ENCODE measurements at regions not wholly inside any gene's neighbourhood (a gene's known extent, or its start where the extent isn't known, plus 50 kb on each side); places are given as distances from the start of the nearest gene placed in this dataset.

- FAIRE-seq: no peak
- intact Hi-C loops (cut with DNase I): no loop called here
- H3K36me3 ChIP-seq (ENCODE audit: control insufficient read depth in 2 of 3, insufficient read depth in 3 of 3, low read length in 3 of 3): no peaks in the 10 kb centered on the region
- TF ChIP-seq, protein P1, sequence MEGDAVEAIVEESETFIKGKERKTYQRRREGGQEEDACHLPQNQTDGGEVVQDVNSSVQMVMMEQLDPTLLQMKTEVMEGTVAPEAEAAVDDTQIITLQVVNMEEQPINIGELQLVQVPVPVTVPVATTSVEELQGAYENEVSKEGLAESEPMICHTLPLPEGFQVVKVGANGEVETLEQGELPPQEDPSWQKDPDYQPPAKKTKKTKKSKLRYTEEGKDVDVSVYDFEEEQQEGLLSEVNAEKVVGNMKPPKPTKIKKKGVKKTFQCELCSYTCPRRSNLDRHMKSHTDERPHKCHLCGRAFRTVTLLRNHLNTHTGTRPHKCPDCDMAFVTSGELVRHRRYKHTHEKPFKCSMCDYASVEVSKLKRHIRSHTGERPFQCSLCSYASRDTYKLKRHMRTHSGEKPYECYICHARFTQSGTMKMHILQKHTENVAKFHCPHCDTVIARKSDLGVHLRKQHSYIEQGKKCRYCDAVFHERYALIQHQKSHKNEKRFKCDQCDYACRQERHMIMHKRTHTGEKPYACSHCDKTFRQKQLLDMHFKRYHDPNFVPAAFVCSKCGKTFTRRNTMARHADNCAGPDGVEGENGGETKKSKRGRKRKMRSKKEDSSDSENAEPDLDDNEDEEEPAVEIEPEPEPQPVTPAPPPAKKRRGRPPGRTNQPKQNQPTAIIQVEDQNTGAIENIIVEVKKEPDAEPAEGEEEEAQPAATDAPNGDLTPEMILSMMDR (IDR thresholded peaks at IDR 0.05; ENCODE audit: borderline replicate concordance, extremely low read depth, insufficient read depth): no peak
- DNase-seq: peak in 1 of 5 donors; percentile 17
- H3K9ac ChIP-seq (ENCODE audit: low read length in 3 of 3): no peak overlapping the region
- H3K4me1 ChIP-seq (ENCODE audit: control insufficient read depth in 2 of 3, insufficient read depth in 2 of 3, low read depth in 1 of 3, low read length in 3 of 3): no peaks in the 10 kb centered on the region
- no peak overlapping the region for H3K27ac ChIP-seq (ENCODE audit: low read depth in 2 of 2, low read length in 2 of 2)
- no peaks in the 10 kb centered on the region for H3K27me3 ChIP-seq (ENCODE audit: control insufficient read depth, insufficient read depth, low read length)
- no peaks in the 10 kb centered on the region for H3K9me3 ChIP-seq (ENCODE audit: control insufficient read depth in 2 of 3, insufficient read depth in 1 of 3, low read length in 3 of 3)
- H3K4me3 ChIP-seq (ENCODE audit: low read length in 3 of 3): no peak overlapping the region
These were observed 187.8 kb downstream of the ZNF516 start for GRCh38 chr18:76307293-76307690.

GRCh38 chr18:76306685-76307292 is 188.3 kb downstream of the ZNF516 start:
- intact Hi-C loops (cut with DNase I): no loop called here
- no peaks in the 10 kb centered on the region for H3K4me1 ChIP-seq (ENCODE audit: control insufficient read depth in 2 of 3, insufficient read depth in 2 of 3, low read depth in 1 of 3, low read length in 3 of 3)
- H3K4me3 ChIP-seq (ENCODE audit: low read length in 3 of 3): no peak overlapping the region
- no peaks in the 10 kb centered on the region for H3K9me3 ChIP-seq (ENCODE audit: control insufficient read depth in 2 of 3, insufficient read depth in 1 of 3, low read length in 3 of 3)
- H3K36me3 ChIP-seq (ENCODE audit: control insufficient read depth in 2 of 3, insufficient read depth in 3 of 3, low read length in 3 of 3): no peaks in the 10 kb centered on the region
- FAIRE-seq (no peak), DNase-seq (no peak)
- no peak overlapping the region for H3K27ac ChIP-seq (ENCODE audit: low read depth in 2 of 2, low read length in 2 of 2)
- H3K9ac ChIP-seq (ENCODE audit: low read length in 3 of 3): no peak overlapping the region
- TF ChIP-seq, protein P1 (IDR thresholded peaks at IDR 0.05; ENCODE audit: borderline replicate concordance, extremely low read depth, insufficient read depth): no peak
- no peaks in the 10 kb centered on the region for H3K27me3 ChIP-seq (ENCODE audit: control insufficient read depth, insufficient read depth, low read length)

GRCh38 chr18:76285866-76286265 is 209.2 kb downstream of the ZNF516 start:
- TF ChIP-seq, protein P1 (IDR thresholded peaks at IDR 0.05; ENCODE audit: borderline replicate concordance, extremely low read depth, insufficient read depth): no peak
- Histone ChIP-seq H3K4me1 (ENCODE audit: control insufficient read depth in 2 of 3, insufficient read depth in 2 of 3, low read depth in 1 of 3, low read length in 3 of 3) (no peaks in the 10 kb centered on the region), H3K27me3 (ENCODE audit: control insufficient read depth, insufficient read depth, low read length) (no peaks in the 10 kb centered on the region), H3K9ac (ENCODE audit: low read length in 3 of 3) (no peak overlapping the region), H3K9me3 (ENCODE audit: control insufficient read depth in 2 of 3, insufficient read depth in 1 of 3, low read length in 3 of 3) (peaks cover 0 to 3% (median 0%) of the 10 kb centered on the region in 3 donors), H3K27ac (ENCODE audit: low read depth in 2 of 2, low read length in 2 of 2) (no peak overlapping the region), H3K36me3 (ENCODE audit: control insufficient read depth in 2 of 3, insufficient read depth in 3 of 3, low read length in 3 of 3) (no peaks in the 10 kb centered on the region), H3K4me3 (ENCODE audit: low read length in 3 of 3) (no peak overlapping the region)
- DNase-seq (no peak), FAIRE-seq (no peak)
- intact Hi-C loops (cut with DNase I): no loop called here

DNA sequence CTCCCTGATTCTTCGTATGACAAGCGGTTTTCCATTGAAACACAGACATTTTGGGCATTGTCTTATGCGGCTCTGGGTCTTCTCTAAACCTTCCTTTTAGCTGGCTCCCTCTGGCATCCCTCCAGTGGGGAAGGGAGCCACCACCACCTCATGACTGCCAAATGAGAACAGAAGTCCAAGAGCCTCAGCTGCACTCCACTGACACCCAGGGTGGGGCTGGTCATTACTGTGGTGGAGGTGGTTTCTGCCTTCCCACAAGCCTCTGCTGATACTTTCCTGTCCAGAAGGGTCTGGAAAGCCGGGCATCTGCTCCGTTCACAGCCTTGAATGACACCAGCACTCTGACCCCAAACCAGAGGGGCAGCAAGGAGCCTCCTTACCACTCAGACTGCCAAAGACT is 213.5 kb downstream of the ZNF516 start:
- TF ChIP-seq, protein P1 (IDR thresholded peaks at IDR 0.05; ENCODE audit: borderline replicate concordance, extremely low read depth, insufficient read depth): no peak
- intact Hi-C loops (cut with DNase I): no loop called here
- Histone ChIP-seq H3K9ac (ENCODE audit: low read length in 3 of 3) (no peak overlapping the region), H3K36me3 (ENCODE audit: control insufficient read depth in 2 of 3, insufficient read depth in 3 of 3, low read length in 3 of 3) (no peaks in the 10 kb centered on the region), H3K27me3 (ENCODE audit: control insufficient read depth, insufficient read depth, low read length) (no peaks in the 10 kb centered on the region), H3K4me1 (ENCODE audit: control insufficient read depth in 2 of 3, insufficient read depth in 2 of 3, low read depth in 1 of 3, low read length in 3 of 3) (no peaks in the 10 kb centered on the region), H3K4me3 (ENCODE audit: low read length in 3 of 3) (no peak overlapping the region), H3K9me3 (ENCODE audit: control insufficient read depth in 2 of 3, insufficient read depth in 1 of 3, low read length in 3 of 3) (peaks cover 0 to 3% (median 0%) of the 10 kb centered on the region in 3 donors), H3K27ac (ENCODE audit: low read depth in 2 of 2, low read length in 2 of 2) (no peak overlapping the region)
- DNase-seq (no peak), FAIRE-seq (no peak)

Measured in kidney (tissue), 13 donors.